ENCODE measurements at regions not wholly inside any gene's neighbourhood (a gene's known extent, or its start where the extent isn't known, plus 50 kb on each side); places are given as distances from the start of the nearest gene placed in this dataset.
"Not testable (repeated sequence)": the region's sequence is repeated elsewhere in the genome, so short reads cannot be mapped to it uniquely, and the experiment has no call there.

DNA sequence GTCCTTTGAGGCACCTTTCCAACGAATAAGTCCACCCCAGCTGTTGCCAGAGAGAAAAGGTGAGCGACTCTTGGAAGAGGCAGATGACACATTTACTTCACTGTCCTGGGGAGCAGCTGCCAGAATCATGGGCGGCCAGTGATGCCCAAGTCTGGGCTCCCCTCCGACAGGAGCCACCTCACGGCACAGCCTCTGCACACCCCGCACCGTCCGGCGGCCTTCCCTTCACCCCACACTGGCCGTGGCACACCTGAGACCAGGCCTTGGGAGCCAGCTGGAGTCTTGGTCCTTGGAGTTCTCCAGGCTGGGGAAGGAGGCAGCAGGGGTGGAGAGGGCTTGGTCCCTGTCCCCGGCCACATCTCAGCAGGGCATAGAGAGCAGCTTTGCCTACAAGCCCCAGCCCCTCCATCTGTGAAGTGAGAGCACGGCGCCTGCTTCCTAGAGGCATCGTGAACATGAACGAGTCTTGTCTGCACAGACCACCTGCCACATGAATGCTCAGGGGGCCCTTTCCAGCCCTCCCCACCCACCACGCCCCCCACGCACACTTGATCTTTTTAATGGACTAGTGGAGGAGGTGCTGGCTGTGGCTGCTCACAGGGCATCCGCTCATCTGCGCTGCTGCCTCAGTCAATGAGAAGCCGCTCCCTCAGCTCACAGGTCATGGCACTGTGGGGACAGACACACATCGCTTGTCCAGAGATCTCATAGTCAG, 400.2 kb upstream of the MYT1L start:
- DNase-seq = no peak

DNA sequence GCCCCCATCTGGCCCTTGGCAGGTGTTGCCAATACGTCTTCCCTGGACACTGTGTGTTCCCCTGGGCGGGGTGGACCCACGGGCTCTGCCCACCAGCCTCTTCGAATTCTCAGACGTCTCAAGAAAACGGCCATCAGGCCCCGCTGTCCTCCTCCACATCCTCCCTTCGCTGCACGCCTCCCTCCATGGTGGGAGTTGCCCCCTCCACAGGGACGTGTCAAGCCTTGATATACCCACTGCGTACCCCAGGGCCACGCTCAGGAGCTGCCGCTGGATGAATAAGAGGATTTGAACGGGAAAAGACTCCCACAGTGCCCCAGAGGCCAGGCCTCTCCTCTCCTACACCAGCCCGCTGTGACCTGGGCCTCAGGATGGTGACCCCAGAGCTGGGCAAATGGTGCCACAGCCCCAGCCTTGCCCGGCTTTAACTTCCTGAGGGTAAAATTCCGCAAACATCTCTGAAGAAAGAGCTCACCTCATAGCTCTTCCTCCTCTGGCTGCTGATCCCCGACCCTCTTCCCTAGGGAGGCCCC, 399.3 kb upstream of the MYT1L start:
- DNase-seq = no peak

DNA sequence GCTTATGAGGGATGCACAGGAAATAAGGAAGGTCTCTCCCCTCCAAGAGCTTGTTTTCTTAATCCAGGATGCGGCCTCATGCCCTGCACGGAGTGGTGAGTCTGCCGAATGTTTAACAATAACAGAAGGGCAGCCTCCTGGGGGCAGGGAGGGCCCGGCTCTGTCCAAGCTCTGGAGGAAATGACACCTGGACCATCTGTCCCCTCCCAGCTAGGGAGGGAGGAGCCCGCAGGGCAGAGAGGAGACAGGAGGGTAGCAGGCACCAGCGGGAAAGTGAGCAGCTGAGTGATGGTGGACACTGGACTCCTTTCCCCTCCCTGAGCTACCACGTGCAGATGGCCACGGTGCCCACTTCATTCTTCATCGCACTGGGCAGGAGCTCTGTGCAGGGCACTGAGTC, 398.2 kb upstream of the MYT1L start:
- no peak for DNase-seq

DNA sequence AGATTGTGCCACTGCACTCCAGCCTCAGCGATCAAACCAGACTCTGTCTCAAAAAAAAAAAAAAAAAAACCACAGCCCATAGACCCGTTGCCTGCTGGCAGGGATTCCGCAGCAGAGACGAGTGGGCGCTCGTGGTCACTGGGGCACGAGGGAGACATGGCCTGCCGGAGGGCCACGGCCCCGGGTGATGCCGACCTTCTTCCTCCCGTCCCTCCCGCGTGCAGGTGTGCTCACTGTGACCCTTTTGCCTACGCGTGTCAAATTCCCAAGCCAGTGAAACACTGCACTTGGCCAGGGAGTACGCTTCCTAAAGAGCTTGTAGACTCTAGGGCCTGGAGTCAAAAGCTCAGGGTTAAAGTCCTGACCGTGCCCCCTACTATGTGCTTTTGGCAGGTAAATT, 397.6 kb upstream of the MYT1L start:
- no peak for DNase-seq

DNA sequence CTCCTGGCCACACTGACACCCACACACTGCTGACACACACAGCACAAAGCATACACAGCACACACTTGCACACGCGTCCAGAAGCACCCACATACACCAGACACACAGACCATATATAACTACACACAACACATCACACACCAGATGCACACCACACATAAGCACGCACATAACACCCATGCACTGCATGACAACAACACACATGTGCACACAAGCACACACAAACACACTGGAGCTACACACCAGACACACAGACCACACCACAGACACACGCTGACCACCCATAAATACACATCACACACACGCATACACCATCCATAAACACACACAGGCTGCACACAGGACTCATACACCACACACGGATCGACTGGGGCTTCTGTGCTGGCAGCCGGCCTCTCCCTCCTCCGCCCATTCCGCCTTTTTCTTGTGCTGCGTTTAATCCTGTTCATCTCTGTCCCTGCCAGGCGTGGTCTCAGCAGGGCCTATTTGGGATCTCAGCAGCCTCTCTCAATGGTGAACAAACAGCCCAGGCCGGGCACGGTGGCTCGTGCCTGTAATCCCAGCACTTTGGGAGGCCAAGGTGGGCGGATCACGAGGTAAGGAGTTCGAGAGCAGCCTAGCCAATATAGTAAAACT, 396.9 kb upstream of the MYT1L start:
- no peak for DNase-seq

DNA sequence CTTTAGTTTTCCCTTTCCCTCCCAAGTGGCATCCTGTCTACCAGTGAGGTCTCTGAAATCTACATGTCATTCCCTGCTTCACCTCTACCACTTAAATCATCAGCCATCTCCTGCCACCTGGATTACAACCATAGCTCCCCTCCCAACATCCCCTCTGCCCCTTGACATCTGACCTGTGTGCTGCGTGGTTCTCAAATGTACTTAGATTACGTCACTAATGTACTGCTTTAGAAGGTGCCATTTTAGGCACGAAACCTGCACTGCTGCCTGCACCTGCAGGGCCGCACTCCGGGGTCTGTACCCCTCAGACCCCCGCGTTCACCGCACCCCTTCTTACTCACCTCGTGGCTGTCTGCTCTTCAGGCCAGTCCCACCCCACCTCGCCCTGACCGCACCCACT, 395.1 kb upstream of the MYT1L start:
- DNase-seq = no peak

DNA sequence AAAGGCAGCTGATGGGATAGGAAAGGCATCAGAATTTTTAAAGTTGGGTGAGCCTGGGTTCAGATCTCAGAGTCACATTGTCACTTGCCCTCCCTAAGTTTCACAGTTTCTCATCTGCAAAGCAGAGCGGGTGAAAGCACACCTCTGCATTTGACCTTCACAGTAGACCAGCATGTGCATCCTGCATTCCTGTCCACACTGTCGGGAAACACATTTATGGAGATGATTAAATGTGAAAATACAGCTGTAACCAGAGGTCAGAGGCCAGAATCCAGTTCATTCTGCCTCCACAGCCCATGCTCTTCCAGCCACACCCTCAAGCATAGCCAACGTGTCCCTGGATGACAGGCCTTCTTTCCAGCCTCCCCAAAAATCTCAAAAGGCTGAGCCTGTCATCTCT, 392.0 kb upstream of the MYT1L start:
- no peak for DNase-seq

DNA sequence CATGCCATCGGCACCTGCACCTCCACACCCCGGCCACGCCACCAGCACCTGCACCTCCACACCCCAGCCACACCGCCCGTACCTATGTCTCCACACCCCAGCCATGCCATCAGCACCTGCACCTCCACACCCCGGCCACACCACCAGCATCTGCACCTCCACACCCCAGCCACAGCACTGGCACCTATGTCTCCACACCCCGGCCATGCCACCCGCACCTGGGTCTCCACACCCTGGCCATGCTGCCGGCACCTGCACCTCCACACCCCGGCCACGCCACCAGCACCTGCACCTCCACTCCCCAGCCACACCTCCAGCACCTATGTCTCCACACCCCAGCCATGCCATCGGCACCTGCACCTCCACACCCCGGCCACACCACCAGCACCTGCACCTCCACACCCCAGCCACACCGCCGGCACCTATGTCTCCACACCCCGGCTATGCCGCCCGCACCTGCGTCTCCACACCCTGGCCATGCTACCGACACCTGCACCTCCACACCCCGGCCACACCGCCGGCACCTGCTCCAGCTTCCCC, 390.3 kb upstream of the MYT1L start:
- no peak for DNase-seq

DNA sequence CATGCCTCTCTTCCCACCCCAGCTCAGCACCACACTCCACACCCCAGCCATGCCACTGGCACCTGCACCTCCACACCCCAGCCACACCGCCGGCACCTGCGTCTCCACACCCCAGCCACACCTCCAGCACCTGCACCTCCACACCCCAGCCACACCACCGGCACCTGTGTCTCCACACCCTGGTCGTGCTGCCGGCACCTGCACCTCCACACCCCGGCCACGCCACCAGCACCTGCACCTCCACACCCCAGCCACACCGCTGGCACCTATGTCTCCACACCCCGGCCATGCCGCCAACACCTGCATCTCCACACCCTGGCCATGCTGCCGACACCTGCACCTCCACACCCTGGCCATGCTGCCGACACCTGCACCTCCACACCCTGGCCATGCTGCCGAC, 389.7 kb upstream of the MYT1L start:
- DNase-seq = not testable (repeated sequence)

DNA sequence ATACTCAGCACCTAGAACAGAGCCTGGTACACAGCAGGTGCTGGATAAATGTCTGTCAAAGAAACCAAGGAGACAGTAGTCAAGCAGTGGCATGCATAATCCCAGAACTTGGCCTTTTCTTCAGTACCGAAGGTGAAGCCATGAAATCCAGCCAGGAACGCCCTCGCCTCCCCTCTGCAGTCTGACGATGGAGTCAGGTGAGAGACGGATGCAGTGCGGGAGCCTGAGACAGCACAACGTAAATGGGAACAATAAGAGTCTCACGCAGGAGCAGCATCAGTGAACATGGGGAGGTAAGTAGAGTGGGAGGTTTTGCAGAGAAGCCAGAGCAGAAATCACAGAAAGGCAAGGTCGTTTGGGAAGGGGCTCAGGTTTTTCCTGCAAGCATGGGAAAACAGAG, 389.3 kb upstream of the MYT1L start:
- no peak for DNase-seq

DNA sequence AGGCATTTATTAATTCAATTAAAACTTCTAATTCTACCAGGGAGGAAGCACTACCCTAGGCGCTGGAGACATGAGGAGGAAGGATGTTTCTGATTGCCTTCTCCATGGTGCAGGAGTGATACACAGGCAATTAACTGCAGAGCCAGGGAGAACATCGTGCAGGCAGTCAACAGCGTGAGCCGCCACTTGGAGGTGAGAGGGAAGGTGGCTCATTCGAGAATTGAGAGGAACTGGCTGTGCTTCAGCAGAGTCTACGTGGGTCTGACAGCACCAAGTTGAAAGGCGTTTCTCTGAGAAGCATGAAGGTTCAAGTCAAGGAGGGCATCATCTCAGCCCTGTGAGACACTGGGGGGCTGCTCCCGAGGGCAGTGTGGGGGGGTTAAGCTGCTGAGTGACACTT, 388.7 kb upstream of the MYT1L start:
- DNase-seq = no peak

DNA sequence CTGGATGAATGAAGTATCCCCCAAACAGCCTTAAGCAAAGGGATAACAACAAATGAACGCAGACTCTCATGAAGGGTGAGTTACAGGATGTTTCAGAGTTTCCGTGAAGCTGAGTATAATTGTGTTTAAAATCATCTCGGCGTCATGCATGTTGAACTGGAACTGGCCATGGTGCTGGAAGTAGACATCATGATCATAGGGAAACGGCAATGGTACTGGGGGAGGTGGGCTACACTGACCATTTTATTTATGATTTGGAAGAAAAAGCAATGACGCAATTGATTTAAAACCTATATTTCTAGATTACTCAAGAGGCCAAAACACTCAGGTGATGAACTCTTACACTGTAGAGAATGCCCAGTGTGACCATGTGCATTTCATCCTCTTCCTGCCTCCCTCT, 387.9 kb upstream of the MYT1L start:
- DNase-seq = no peak

DNA sequence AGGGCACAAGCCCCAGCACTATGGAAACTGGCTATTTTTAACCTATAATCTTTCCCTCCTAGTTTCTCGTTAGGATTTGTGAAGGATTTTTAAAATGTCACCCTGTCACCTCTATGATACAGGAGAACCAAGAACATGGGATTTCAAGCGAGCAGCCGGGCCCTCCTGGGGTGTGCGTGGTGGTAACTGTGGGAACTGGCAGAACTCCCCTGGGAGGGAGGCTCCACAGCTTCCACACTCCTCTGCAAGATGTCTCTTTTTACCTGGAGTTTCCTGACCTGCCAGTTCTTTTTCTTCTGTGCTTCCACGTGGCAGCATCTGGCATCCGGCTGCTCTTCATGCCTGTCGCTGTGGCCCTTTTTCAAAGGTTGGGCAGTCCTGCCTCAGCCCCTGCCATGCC, 386.3 kb upstream of the MYT1L start:
- no peak for DNase-seq

DNA sequence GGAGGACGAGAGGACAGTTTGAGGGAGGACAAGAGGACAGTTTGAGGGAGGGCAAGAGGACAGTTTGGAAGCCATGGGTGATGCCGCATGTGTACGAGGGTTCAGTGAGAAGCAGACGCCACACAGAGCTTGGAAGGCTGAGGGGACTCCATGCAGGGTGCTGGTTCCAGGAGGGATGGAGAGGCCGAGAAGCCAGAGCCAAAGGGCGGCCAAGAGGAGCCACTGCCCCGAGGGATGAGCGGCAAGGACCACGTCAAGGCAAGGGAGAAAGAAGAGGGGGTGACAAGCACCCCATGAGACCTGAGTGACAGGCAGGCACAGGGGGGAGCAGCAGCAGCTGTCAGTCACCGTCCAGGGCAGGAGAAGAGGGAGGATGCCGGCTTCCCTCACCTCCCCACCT, 385.7 kb upstream of the MYT1L start:
- no peak for DNase-seq

DNA sequence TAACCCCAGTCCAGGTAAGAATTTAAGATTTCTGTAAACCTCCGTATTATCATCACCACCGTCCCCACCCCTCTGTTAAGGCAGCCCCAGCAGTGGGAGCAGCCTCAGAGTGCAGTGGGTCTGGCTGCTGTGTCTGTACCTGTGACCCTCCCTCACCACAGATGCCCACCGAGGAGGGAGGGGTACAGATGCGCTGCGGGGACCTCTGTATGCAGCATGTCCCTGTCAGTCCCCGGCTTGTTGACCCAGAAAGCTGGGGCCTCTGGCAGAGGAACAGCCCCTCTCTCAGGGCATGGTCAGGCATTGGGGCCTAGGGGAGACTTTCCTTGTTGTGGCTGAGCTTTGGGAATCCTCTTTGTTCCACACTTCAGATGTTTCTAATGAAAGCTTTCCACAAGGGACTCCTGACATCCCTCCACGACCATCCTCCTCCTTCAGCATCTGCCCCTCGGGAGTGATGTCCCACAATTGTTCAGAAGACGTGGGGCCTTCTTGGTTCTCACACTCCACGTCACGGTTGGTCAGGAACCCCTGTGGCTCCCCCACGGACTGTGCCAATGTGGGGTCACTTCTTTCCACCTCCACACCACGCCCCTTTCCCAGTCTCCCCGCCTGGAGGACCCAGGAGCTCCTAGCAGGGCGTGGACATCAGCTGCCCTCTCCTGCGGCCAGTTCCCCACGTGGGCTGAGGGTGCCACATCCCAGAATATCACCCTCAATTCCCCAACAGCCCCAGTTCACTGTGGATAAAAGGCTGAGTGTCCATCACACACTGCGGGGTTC, 384.2 kb upstream of the MYT1L start:
- DNase-seq = no peak

DNA sequence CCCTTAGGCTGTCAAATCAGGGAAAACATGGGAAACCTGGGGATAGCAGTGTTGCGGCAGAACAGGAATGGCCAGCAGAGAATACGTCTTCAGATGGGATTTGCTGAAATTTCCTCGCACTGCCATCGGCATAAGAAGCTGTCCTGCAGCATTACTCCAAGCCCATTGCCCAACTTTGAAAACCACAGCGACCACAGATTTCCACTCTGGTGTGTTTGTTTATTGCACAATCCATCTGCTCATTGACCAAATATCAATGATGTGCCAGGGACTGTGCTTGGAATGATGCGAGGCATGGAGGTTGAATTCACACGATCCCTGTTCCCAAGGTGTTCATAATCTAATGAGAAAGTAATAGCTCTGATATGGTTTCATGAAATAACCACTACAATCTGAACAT, 383.3 kb upstream of the MYT1L start:
- no peak for DNase-seq

DNA sequence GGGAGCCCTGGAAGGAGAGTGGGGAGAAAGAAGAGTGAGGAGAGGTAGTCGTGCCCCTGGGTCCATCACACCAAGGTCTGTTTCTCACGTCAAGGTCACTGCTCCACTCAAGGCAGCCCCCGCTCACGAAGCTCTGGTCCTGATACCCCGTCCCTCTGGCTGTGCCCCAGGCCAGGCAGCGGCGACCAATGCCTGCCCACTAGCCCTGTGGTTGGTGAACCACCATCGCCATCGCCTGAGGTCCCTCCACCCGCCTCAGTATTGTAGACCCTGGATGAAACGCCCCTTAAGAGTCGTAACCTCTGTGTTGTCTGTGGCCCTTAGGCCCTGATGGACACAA, 378.3 kb upstream of the MYT1L start:
- no peak for DNase-seq

DNA sequence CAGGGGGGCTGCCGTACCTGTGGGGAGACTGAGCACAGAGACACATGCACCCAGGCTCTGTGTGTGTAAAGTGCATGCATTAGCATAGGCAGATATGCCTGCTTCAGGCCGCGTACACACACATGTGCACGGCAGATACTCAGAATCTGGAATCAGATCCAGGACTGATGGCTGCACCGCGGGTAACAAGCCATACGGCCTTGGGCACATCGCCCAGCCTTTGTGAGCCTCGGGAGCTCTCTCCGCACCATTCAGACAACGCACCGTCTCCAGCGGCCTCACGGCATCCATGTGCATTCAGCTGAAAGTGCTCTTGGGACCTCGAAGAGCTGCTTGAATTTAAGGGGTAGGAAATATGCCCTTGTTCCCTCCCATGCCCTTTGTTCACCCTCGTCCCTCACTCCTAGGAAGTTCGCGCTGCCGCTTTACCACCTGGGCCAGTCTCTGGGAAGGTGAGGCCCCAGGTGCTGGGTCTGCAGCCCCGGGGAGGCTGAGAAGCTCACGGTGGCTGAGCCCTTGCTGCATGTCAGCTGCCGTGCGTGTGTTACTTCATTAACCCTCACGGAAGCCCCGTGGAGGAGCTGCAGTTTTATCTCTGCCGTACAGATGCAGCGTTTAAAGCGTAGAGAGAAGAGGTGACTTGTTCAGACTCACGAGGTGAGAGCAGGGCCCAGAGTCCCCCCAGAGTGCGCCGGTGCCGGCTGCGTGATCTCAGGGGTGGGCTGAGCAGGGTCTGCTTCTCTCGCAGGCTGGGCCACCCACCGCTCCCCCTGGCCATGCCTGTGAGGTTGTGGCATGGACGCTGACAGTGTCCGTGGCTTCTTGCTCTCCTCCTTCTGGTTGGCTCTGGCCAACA, 377.7 kb upstream of the MYT1L start:
- DNase-seq = no peak

DNA sequence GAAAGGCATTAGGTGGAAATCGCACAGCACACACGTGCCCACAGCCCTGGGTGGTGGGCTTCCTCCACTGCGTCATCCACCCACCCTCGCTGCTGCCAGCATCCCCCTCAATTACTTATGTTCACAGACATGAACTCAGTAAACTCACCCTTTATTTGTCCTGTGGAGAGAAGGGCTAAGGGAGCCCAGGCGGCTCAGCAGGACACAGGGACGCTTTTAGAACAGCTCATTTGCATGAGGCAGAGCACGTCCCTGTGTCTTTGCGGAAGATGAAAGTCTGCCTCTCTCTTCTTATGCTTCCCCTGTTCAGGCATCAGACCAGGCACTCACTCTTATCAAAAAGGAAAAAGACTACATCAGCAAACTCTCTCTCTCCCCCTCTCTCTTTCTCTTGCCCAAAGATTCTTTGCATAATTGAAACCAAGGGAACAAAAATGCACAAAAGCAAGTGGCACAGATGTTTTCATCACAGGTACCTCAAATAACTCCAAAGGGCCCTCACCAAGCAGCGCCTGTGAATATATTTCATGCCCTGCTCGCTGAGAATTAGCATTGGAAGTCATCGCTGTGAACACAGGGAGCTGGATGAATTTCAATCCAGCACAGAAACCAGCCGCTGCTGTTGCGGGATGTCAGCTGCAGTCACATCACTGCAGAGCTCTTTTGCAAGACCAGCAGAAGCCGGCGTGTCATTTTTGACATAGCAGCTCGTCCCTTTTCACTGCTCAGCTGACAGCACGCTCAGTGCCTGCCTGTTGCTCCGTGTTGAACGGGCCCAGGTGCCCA, 376.3 kb upstream of the MYT1L start:
- DNase-seq = no peak

DNA sequence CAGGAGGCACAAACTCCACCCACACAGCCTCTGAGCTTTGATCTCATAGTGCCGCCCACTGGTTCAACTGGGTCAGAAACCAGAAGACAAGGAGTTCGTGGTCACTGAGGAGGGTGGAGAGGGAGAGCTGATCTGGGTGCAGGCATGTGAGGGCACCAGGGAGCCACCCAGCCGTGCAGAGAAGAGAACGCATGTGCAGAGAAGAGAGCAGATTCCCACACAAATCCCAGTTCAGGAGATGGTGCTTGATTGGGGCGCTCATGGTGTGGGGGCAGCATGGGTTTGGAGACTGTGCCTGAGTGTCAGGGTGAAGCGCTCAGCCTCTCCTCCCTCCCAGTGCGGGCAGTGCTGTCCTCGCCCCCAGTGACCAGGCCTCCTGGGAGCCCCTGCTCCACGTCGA, 375.2 kb upstream of the MYT1L start:
- DNase-seq = no peak

DNA sequence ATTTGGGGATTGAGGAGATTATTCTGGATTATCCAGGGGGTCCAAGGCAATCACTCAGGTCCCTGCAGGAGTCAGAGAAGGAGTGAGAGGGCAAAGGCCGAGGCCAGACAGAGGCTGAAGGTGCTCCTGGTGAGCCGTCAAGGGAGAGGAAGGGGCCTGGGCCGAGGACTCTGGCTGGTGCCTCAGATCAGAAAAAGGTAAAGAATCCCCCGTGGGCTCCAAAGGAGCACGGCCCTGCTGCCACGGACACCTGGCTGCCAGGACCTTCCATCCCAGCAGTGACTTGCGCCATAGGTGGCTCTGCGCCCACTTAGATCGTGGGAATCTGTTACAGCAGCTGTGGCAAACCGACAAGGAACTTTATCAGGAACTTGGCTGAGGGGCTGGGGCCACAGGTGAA, 374.8 kb upstream of the MYT1L start:
- DNase-seq = no peak

Data from SHP77 treated with DMSO at 0.1 percent for 48 hours (cell line).